H1 (cell line): ENCODE measurements at regions not wholly inside any gene's neighbourhood (a gene's known extent, or its start where the extent isn't known, plus 50 kb on each side); places are given as distances from the start of the nearest gene placed in this dataset.

Experiments used
- CREB1 ChIP-seq: IDR thresholded peaks from 2 replicates; pipeline ENCODE4 v1.6.1; 2012; ENCODE audit warnings: inconsistent platforms
- CTCF ChIP-seq, 3 experiments: IDR thresholded peaks; 1 replicate in 2 of 3; 2 replicates in 1 of 3; pipeline versions ENCODE4 v1.5.1 to v1.6.1; 2011; ENCODE audit warnings: low read length in 3 of 3, mild to moderate bottlenecking in 3 of 3, inconsistent platforms in 2 of 3, low read depth in 1 of 3, moderate library complexity in 1 of 3; ENCODE audit not compliant: insufficient read depth in 1 of 3; ENCODE audit errors: control extremely low read depth in 1 of 3
- POLR2A ChIP-seq, 2 experiments: IDR thresholded peaks; 1 replicate in 1 of 2; 2 replicates in 1 of 2; pipeline ENCODE4 v1.6.1; 2011; ENCODE audit warnings: low read depth in 2 of 2, low read length in 2 of 2, mild to moderate bottlenecking in 2 of 2; ENCODE audit errors: control extremely low read depth in 1 of 2
- RFX5 ChIP-seq: IDR thresholded peaks from 2 replicates; pipeline ENCODE4 v1.6.1; 2011; ENCODE audit warnings: low read depth, low read length, improper control_type of control experiment, borderline replicate concordance
- TBP ChIP-seq: IDR thresholded peaks from 2 replicates; pipeline ENCODE4 v1.6.1; 2011; ENCODE audit warnings: low read depth, low read length, improper control_type of control experiment
- TF ChIP-seq, protein P1 (sequence below): IDR thresholded peaks from 2 replicates; pipeline ENCODE4 v1.6.1; 2012; ENCODE audit warnings: inconsistent platforms

DNA sequence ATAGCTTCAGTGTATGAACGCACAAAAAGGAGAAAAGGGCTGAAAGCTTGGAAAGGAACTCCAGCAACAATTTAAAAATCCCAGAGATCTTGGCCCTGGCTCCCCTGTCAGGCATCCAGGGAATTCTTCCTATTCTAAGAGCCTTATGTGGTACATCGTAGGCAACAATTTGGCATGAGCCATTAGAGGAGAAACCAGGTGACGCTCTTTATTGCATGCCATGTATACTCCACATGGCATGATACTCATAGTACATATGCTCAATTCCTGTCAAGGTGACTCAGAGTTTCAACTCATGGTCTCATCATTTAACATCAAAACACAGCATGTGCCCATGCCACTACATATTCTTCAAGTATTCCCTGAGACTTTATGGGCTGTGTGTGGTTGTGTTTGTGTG lies 191.3 kb downstream of the OR13H1 start:
- TF ChIP-seq, protein P1, sequence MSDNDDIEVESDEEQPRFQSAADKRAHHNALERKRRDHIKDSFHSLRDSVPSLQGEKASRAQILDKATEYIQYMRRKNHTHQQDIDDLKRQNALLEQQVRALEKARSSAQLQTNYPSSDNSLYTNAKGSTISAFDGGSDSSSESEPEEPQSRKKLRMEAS: no peak
- TF ChIP-seq CTCF (IDR thresholded peaks at IDR 0.05; ENCODE audit: control extremely low read depth in 1 of 3, insufficient read depth in 1 of 3, low read depth in 1 of 3, low read length in 3 of 3) (no peak), POLR2A (IDR thresholded peaks at IDR 0.05; ENCODE audit: control extremely low read depth in 1 of 2, low read depth in 2 of 2, low read length in 2 of 2) (no peak), TBP (no peak), RFX5 (no peak), CREB1 (no peak)
